NCI-H2081 (cell line): ENCODE measurements at regions not wholly inside any gene's neighbourhood (a gene's known extent, or its start where the extent isn't known, plus 50 kb on each side); places are given as distances from the start of the nearest gene placed in this dataset.
"Not testable (repeated sequence)": the region's sequence is repeated elsewhere in the genome, so short reads cannot be mapped to it uniquely, and the experiment has no call there.

Source experiments
- DNase-seq, 2 experiments: peaks; one replicate each; lab custom pipeline; 2025; lab: John Stamatoyannopoulos, UW

GRCh38 chr16:64297863-64298600 lies 823.8 kb downstream of the CDH11 start:
- no peak for DNase-seq

- DNase-seq, result no peak
Observed at GRCh38 chr16:64295466-64295865, 826.4 kb downstream of the CDH11 start.

- no peak for DNase-seq
Observed at GRCh38 chr16:64292953-64293352, 828.9 kb downstream of the CDH11 start.

- DNase-seq, result no peak
Observed at GRCh38 chr16:64292161-64292560, 829.7 kb downstream of the CDH11 start.

GRCh38 chr16:64290461-64290860 lies 831.4 kb downstream of the CDH11 start:
- DNase-seq, result no peak

- DNase-seq, result no peak
Observed at GRCh38 chr16:64287655-64288528, 834.0 kb downstream of the CDH11 start.

GRCh38 chr16:64282181-64282580 lies 839.7 kb downstream of the CDH11 start:
- no peak for DNase-seq

- DNase-seq, result no peak
Observed at GRCh38 chr16:64280317-64280716, 841.5 kb downstream of the CDH11 start.

GRCh38 chr16:64278196-64278595 lies 843.7 kb downstream of the CDH11 start:
- no peak for DNase-seq

- no peak for DNase-seq
Observed at GRCh38 chr16:64276646-64277045, 845.2 kb downstream of the CDH11 start.

GRCh38 chr16:64272028-64272427 lies 849.8 kb downstream of the CDH11 start:
- no peak for DNase-seq

- DNase-seq, result no peak
Observed at GRCh38 chr16:64269756-64270155, 852.1 kb downstream of the CDH11 start.

GRCh38 chr16:64265756-64266155 lies 856.1 kb downstream of the CDH11 start:
- no peak for DNase-seq

GRCh38 chr16:64260631-64261401 lies 861.0 kb downstream of the CDH11 start:
- DNase-seq, result not testable (repeated sequence)

- DNase-seq, result no peak
Observed at GRCh38 chr16:64254443-64255367, 867.2 kb downstream of the CDH11 start.

- DNase-seq, result no peak
Observed at GRCh38 chr16:64253525-64253924, 868.3 kb downstream of the CDH11 start.

GRCh38 chr16:64253096-64253495 lies 868.8 kb downstream of the CDH11 start:
- no peak for DNase-seq

- DNase-seq, result no peak
Observed at GRCh38 chr16:64251742-64252141, 870.1 kb downstream of the CDH11 start.

- DNase-seq, result no peak
Observed at GRCh38 chr16:64250866-64251265, 871.0 kb downstream of the CDH11 start.

GRCh38 chr16:64242492-64242891 lies 879.4 kb downstream of the CDH11 start:
- DNase-seq, result no peak

- DNase-seq, result no peak
Observed at GRCh38 chr16:64240586-64240985, 881.3 kb downstream of the CDH11 start.
